ENCODE measurements at regions not wholly inside any gene's neighbourhood (a gene's known extent, or its start where the extent isn't known, plus 50 kb on each side); places are given as distances from the start of the nearest gene placed in this dataset.

DNA sequence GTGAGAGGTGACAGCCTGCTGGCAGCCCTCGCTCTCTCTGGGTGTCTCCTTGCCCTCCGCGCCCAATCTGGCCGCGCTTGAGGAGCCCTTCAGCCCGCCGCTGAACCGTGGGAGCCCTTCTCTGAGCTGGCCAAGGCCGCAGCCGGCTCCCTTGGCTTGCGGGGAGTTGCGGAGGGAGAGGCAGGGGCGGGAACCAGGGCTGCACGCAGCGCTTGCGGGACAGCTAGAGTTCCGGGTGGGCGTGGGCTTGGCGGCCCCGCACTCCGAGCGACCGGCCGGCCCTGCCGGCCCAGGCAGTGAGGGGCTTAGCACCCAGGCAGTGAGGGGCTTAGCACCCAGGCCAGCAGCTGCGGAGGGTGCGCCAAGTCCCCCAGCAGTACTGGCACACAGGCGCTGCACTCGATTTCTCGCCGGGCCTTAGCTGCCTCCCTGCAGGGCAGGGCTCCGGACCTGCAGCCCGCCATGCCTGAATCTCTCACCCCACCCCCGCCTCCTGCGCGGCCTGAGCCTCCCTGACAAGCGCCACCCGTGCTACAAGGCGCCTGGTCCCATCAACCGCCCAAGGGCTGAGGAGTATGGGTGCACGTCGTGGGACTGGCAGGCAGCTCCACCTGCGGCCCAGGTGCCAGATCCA is 1526.1 kb downstream of the FAM181B start:
- TF ChIP-seq, protein P1, sequence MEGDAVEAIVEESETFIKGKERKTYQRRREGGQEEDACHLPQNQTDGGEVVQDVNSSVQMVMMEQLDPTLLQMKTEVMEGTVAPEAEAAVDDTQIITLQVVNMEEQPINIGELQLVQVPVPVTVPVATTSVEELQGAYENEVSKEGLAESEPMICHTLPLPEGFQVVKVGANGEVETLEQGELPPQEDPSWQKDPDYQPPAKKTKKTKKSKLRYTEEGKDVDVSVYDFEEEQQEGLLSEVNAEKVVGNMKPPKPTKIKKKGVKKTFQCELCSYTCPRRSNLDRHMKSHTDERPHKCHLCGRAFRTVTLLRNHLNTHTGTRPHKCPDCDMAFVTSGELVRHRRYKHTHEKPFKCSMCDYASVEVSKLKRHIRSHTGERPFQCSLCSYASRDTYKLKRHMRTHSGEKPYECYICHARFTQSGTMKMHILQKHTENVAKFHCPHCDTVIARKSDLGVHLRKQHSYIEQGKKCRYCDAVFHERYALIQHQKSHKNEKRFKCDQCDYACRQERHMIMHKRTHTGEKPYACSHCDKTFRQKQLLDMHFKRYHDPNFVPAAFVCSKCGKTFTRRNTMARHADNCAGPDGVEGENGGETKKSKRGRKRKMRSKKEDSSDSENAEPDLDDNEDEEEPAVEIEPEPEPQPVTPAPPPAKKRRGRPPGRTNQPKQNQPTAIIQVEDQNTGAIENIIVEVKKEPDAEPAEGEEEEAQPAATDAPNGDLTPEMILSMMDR (IDR thresholded peaks at IDR 0.05), result no peak
- no peak for TF ChIP-seq POLR2A (IDR thresholded peaks at IDR 0.05)

Data from adrenal gland (tissue), 5 donors.